Breast epithelium (tissue), 4 donors: ENCODE measurements at regions not wholly inside any gene's neighbourhood (a gene's known extent, or its start where the extent isn't known, plus 50 kb on each side); places are given as distances from the start of the nearest gene placed in this dataset.
A peak's percentile ranks its signal among the peaks of the same experiment; 100 is the strongest.

ENCODE experiments used
- DNase-seq, 2 donors: peaks; one replicate each; pipeline ENCODE4 v3.0.0-alpha.2; 2019; ENCODE audit warnings: low spot score in 2 of 2
- H3K27ac ChIP-seq, 2 donors: fragments of 200-600 bp; sonication (generic) in 1 of 2; one replicate each; pipeline ENCODE4 v1.5.1; 2016 to 2019; ENCODE audit warnings: mild to moderate bottlenecking in 1 of 2
- H3K27me3 ChIP-seq, 2 donors: fragments of 200-600 bp; sonication (generic) in 1 of 2; one replicate each; pipeline versions ENCODE4 v1.5.1 to v1.6.0; 2017 to 2019; ENCODE audit warnings: control low read depth in 1 of 2, mild to moderate bottlenecking in 1 of 2
- H3K36me3 ChIP-seq: fragments of 200-600 bp; one replicate; pipeline ENCODE4 v1.5.1; 2019
- H3K4me1 ChIP-seq, 2 donors: fragments of 200-600 bp; sonication (generic); one replicate each; pipeline ENCODE4 v1.5.1; 2016 to 2019; ENCODE audit warnings: control low read depth in 1 of 2
- H3K4me3 ChIP-seq, 3 donors: fragments of 200-600 bp; sonication (generic); 1 replicate in 2 of 3; 2 replicates in 1 of 3; pipeline ENCODE4 v1.5.1; 2016 to 2019; ENCODE audit warnings: mild to moderate bottlenecking in 3 of 3, moderate library complexity in 2 of 3
- H3K9me3 ChIP-seq, 2 donors: fragments of 200-600 bp; sonication (generic) in 1 of 2; one replicate each; pipeline ENCODE4 v1.5.1; 2016 to 2019; ENCODE audit warnings: control low read depth in 1 of 2
- POLR2A ChIP-seq: fragments of 450-650 bp; IDR thresholded peaks from one replicate; pipeline ENCODE4 v1.6.1; 2016; ENCODE audit warnings: antibody characterized with exemption, mild to moderate bottlenecking, moderate library complexity
- POLR2AphosphoS5 ChIP-seq, 3 donors: sonication (generic); formaldehyde crosslinking; IDR thresholded peaks; one replicate each; pipeline ENCODE4 v1.6.1; 2017; ENCODE audit warnings: antibody characterized with exemption in 3 of 3
- intact Hi-C: fragments of 100-400 bp; cut with DNase I; formaldehyde crosslinking; loops from one replicate; pipeline ENCODE4 v1.15.1; 2023; ENCODE audit warnings: low total_unique reads
- TF ChIP-seq, protein P1 (sequence below), 3 donors: fragments of 450-650 bp; IDR thresholded peaks; one replicate each; pipeline ENCODE4 v1.5.1; 2016 to 2017; ENCODE audit warnings: antibody characterized with exemption in 3 of 3, mild to moderate bottlenecking in 3 of 3, moderate library complexity in 3 of 3

- TF ChIP-seq, protein P1, sequence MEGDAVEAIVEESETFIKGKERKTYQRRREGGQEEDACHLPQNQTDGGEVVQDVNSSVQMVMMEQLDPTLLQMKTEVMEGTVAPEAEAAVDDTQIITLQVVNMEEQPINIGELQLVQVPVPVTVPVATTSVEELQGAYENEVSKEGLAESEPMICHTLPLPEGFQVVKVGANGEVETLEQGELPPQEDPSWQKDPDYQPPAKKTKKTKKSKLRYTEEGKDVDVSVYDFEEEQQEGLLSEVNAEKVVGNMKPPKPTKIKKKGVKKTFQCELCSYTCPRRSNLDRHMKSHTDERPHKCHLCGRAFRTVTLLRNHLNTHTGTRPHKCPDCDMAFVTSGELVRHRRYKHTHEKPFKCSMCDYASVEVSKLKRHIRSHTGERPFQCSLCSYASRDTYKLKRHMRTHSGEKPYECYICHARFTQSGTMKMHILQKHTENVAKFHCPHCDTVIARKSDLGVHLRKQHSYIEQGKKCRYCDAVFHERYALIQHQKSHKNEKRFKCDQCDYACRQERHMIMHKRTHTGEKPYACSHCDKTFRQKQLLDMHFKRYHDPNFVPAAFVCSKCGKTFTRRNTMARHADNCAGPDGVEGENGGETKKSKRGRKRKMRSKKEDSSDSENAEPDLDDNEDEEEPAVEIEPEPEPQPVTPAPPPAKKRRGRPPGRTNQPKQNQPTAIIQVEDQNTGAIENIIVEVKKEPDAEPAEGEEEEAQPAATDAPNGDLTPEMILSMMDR (IDR thresholded peaks at IDR 0.05) = no peak
- no peak for TF ChIP-seq POLR2A
- TF ChIP-seq POLR2AphosphoS5 (IDR thresholded peaks at IDR 0.05) = no peak
- H3K9me3 ChIP-seq = no peaks in the 10 kb centered on the region
- no peaks in the 10 kb centered on the region for H3K36me3 ChIP-seq
- no peak overlapping the region for H3K4me3 ChIP-seq
- no peaks in the 10 kb centered on the region for H3K4me1 ChIP-seq
- H3K27me3 ChIP-seq = no peaks in the 10 kb centered on the region
- DNase-seq = no peak
- intact Hi-C loops = no loop called here
- H3K27ac ChIP-seq = peak overlapping the region in 1 of 2 donors; percentile 43
These were observed 499.2 kb downstream of the PLPP3 start for GRCh38 chr1:56080123-56080522.

DNA sequence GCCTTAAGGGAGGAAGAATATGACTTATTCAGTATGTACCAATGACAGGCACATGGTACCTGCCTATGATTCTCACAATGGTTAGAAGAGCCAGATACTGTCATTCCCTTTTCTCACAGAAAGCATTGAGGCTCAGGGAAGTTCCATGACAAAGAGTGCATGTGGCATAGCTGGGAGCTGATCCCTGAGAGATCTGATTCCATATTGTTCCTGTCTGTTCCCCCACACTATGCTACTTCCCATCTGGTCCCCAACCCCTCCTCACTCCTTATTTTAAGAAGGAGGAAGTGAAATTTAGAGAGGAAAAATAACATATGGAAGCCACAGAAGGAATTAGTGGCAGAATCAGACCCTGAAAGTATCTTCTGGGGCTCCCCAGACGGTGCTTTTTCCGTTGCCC is 500.0 kb downstream of the PLPP3 start:
- Histone ChIP-seq H3K36me3 (no peaks in the 10 kb centered on the region), H3K4me3 (no peak overlapping the region), H3K27me3 (no peaks in the 10 kb centered on the region), H3K9me3 (no peaks in the 10 kb centered on the region), H3K4me1 (peaks cover 0 to 7% of the 10 kb centered on the region in 2 donors), H3K27ac (no peak overlapping the region)
- TF ChIP-seq POLR2AphosphoS5 (IDR thresholded peaks at IDR 0.05) = no peak
- TF ChIP-seq, protein P1 (IDR thresholded peaks at IDR 0.05) = no peak
- no peak for TF ChIP-seq POLR2A
- intact Hi-C loops = no loop called here
- DNase-seq = no peak

DNA sequence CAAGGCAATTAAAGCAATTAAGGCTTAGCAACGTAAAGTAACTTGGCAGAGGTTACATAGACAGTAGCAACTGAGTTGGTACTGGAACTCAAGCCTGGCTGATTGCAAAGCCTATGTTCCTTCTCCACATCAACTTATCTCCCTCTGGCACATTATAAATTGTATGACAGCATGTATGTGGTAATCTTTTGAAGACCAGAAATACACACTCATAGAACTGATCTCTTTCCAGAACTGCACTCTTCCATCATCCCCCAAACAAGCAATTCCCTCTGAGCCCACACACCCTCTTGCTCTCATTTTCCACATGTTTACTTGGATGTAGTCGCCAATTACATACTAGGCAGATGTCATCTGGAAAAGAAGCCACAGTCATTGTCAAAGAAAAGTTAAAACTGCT is 502.2 kb downstream of the PLPP3 start:
- H3K27me3 ChIP-seq = no peaks in the 10 kb centered on the region
- intact Hi-C loops = no loop called here

GRCh38 chr1:56074007-56074651 is 505.2 kb downstream of the PLPP3 start:
- H3K36me3 ChIP-seq = no peaks in the 10 kb centered on the region
- H3K27me3 ChIP-seq = no peaks in the 10 kb centered on the region
- no peak overlapping the region for H3K4me3 ChIP-seq
- intact Hi-C loops = no loop called here
- TF ChIP-seq POLR2A (no peak), POLR2AphosphoS5 (IDR thresholded peaks at IDR 0.05) (peak in 2 of 3 donors; percentile 56 to 78)
- TF ChIP-seq, protein P1 (IDR thresholded peaks at IDR 0.05) = no peak
- H3K9me3 ChIP-seq = no peaks in the 10 kb centered on the region
- DNase-seq = peak in 1 of 2 donors; percentile 67
- peak overlapping the region; percentile 69 to 74 for H3K27ac ChIP-seq
- peaks cover 0 to 19% of the 10 kb centered on the region in 2 donors for H3K4me1 ChIP-seq

More for the DNA sequence above, 502.2 kb downstream of the PLPP3 start:
- Histone ChIP-seq H3K36me3 (no peaks in the 10 kb centered on the region), H3K4me3 (no peak overlapping the region), H3K9me3 (no peaks in the 10 kb centered on the region), H3K4me1 (peaks cover 0 to 19% of the 10 kb centered on the region in 2 donors), H3K27ac (peak overlapping the region in 1 of 2 donors; percentile 20)
- TF ChIP-seq POLR2AphosphoS5 (IDR thresholded peaks at IDR 0.05) = peak in 1 of 3 donors; percentile 36
- TF ChIP-seq, protein P1 (IDR thresholded peaks at IDR 0.05) = no peak
- DNase-seq = no peak

DNA sequence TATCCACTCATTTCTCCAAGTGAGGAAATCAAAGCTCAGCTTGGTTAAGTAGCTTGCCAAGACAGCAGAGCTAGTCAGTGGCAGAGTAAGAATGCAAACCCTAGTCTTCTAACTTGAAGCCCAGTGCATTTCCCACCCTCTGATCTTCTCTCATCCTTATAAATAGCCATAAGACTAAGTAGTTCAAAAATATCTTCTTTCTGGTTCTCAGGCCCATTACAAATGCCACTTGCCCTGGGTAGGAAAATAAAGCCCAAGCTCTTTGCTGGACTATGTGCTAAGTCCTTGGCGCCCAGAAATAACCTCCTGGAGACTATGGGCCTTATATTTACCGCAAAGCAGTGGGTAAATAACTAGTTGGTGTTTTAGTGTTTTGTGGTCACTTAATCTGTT is 505.8 kb downstream of the PLPP3 start:
- TF ChIP-seq POLR2A (no peak), POLR2AphosphoS5 (IDR thresholded peaks at IDR 0.05) (no peak)
- TF ChIP-seq, protein P1 (IDR thresholded peaks at IDR 0.05) = no peak
- peak overlapping the region; percentile 69 to 74 for H3K27ac ChIP-seq
- intact Hi-C loops = no loop called here
- H3K9me3 ChIP-seq = no peaks in the 10 kb centered on the region
- no peak overlapping the region for H3K4me3 ChIP-seq
- peaks cover 0 to 19% of the 10 kb centered on the region in 2 donors for H3K4me1 ChIP-seq
- H3K36me3 ChIP-seq = no peaks in the 10 kb centered on the region
- H3K27me3 ChIP-seq = no peaks in the 10 kb centered on the region
- no peak for DNase-seq
